SH-SY5Y (cell line): ENCODE measurements at regions not wholly inside any gene's neighbourhood (a gene's known extent, or its start where the extent isn't known, plus 50 kb on each side); places are given as distances from the start of the nearest gene placed in this dataset.

ENCODE experiments used
- GATA2 ChIP-seq: IDR thresholded peaks from 2 replicates; pipeline ENCODE4 v1.6.1; 2011; ENCODE audit warnings: mild to moderate bottlenecking, low read depth, low read length
- GATA3 ChIP-seq: IDR thresholded peaks from 2 replicates; pipeline ENCODE4 v1.6.1; 2011; ENCODE audit warnings: low read depth, mild to moderate bottlenecking, low read length, moderate library complexity

GRCh38 chrX:124501586-124501985, 155.2 kb downstream of the SH2D1A start:
- TF ChIP-seq GATA3: no peak

DNA sequence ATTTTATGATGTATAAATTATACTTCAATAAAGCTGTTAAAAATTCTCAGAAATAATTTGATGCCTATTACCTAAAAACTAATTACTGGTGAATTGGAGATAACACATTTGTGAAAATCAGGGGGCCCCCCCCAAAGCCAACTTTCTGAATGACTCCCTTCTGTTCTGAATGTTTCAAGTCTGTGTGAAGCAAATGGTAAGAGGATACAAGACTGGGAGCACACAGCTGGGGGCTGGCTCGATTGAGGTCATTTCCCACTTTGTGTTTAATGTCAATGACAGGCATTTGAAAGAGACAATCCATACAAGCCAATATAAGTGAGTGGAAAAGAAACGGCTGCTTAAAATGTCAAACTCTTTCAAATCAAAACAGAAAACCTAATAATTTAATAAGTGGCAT, 155.8 kb downstream of the SH2D1A start:
- TF ChIP-seq GATA2 (no peak), GATA3 (no peak)

DNA sequence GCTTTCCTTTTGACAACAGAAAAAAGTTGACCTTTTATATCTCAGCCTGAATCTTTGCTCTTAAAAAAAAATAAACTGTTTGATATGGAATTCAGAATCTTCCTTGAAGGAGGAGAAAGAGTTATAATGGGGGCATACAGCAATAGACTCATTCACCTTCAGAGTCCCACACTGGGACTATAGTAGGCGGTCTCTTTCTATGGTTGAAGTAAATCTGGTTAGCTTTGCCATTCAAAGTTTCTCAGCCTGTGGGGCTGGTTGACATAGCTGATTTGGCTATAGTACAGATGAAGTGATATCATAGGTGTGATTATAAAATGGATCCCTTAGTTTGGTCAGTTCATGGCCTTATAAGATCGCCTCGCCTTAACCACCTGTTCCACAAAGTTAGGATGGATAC, 156.2 kb downstream of the SH2D1A start:
- TF ChIP-seq GATA3: no peak
- TF ChIP-seq GATA2: no peak

DNA sequence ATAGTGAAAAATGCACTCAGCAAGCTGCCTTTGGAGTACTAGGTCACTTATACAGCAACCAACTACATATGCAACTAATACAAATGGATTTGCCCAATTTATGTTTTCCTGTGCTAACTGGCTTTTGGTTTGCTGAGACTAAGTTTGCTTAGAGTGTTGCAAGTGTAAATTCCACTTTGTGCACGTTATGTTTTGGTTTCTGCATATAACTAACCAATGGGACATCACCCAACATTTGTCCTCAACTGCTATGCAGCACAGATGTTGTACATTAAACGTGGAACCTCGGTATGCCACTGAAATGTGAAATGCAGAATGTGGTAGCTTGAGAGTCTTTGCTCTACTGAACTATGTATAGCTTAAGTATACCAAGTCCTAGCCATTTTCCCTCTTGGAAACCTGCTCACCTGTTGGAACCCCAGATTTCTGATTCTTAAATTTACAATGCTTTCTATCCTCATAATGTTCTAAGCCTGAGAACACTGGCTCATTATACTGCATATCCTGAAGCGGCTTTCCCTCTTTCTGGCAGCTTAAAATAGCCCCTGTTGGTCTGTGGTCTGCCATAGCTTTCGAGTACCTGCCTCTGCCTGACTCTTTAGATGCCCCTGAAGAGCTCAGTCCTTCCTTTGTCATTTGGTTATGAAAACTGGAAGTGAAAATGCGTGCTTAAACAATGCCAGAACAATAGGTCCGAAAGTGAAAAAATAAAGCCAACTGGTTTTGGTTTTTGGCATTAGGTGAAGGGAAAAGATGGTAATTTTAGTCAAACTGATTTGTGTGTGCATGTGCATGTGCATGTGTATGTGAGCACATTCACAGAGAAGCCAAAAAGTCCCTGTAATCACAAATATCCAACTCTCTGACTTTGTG, 158.0 kb downstream of the SH2D1A start:
- TF ChIP-seq GATA2 (no peak), GATA3 (no peak)

- no peak for TF ChIP-seq GATA3
- no peak for TF ChIP-seq GATA2
Observed at GRCh38 chrX:124506066-124506465, 159.7 kb downstream of the SH2D1A start.

- TF ChIP-seq GATA3: no peak
- TF ChIP-seq GATA2: no peak
Observed at GRCh38 chrX:124507246-124507645, 160.9 kb downstream of the SH2D1A start.

DNA sequence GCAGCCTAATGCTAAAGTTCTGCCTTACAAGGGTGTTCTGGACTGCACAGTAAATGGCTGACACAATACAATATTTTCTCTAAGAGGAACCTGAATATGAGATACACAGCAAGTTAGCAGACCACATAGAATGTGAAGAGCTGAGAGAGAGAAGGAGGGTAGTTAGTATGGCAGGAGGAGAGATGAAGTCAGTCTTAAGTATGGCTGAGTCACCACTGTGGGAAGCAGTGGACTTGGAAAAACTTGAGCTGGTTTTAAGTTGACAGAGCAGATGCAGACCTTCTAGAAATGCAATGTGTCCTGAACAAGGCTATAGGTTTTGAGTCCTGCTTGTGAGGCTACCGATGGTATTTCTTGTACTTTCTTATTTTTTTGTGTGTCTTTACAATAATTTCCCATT, 172.5 kb downstream of the SH2D1A start:
- no peak for TF ChIP-seq GATA2
- no peak for TF ChIP-seq GATA3

DNA sequence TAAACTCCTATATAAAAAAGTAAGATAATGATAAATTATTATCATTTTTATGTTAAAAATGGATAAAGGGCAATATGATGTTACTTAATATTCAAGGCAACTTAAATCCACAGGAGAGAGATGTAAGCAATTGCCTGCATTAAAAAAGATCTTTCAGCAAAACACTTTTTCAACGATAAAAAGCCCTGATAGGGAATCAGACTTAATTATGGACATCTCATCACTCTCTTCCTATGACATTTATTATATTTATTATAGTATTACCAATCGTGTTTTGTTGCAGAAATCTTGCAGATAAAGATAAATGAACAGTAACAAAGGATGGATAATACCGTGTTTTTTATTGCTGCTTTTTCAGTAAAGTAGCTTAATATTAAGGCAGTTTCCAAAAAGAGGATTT, 178.5 kb downstream of the SH2D1A start:
- no peak for TF ChIP-seq GATA2
- peak; percentile 64; the same call in 1 of the 2 replicates for TF ChIP-seq GATA3

GRCh38 chrX:124529786-124530185, 183.4 kb downstream of the SH2D1A start:
- TF ChIP-seq GATA2: no peak
- TF ChIP-seq GATA3: no peak

DNA sequence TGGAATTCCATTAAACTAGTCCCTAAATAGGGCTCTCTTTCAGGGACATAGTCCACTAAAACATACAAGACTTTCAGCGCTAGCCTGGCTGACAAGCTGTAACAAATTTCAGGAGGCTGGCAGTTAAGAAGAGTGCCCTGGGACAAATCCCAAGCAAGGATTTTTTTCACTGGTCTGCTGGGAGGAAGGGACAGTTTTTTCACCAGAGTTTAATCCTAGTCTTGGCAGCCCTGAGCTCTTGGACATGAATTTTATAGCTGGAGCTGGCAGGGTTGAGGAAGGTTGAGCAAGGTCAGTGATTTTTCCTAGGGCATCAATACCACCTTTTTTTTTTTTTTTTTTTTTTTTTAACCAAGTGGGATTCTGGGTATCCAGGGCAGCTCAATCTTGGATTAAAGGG, 184.4 kb downstream of the SH2D1A start:
- TF ChIP-seq GATA2: no peak
- no peak for TF ChIP-seq GATA3

DNA sequence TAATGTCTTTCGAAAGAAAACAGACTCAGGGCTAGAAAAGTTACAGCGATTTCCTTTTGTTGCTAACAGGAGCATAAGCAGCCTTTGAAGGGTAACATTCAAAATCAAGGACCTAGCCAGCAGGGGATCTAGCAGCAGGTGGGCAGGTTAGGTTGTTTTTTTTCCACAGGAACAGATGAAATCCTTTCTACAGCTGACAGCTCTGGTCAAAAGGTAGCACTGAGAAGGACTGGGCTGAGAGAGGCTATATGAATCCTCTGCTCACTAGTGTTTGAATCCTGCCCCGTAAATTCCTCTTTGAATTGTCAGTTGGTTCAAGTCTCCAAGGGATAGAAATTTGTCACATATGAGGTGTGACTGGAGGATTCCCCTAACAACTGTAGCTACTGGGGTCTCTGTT, 188.2 kb downstream of the SH2D1A start:
- TF ChIP-seq GATA2: no peak
- TF ChIP-seq GATA3: no peak

DNA sequence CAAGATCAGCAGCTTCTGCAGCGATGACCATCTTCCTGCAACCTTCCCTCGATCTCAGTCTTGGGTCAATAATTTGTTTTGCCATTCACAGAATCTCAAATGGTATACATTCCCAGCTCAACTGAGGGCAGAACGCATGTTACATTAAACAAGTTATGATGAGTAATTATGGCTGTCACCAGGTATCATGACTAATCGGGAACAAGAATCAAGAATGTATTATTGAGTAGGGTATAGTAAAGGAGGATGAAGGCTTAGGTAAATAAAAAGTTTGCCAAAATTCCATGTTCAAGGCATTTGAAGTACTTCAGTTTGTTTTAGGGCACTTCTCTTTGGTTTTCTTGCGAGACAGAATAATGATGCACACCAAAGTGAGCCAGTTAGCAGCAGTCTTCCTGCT, 194.1 kb downstream of the SH2D1A start:
- TF ChIP-seq GATA3 (no peak), GATA2 (no peak)

- TF ChIP-seq GATA3 (no peak), GATA2 (no peak)
Observed at GRCh38 chrX:124548571-124548970, 202.2 kb downstream of the SH2D1A start.

DNA sequence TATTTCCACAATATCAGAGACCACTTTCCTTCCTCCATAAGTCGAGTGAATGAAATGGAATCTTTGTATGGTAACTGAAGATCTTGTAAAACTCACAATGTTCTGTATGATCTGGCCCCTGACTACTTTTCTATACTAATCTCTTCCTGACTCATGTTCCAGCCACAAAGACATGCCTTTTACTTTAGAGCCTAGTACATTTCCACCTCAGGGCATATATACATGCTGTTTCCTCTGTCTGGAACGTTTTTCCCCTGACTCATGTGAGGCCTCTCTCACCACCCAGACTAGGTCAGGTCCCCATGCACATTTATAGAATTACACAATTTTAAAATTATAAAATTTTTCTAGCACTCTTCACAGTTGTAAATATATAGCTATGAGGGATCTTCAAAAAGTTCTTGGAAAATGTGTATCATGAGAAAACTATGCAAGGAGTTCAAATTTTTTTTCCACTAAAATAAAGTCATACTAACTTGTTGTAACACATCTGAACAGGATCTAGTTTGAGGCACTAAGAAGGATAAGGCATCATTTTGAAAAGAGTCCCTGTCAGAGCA, 208.8 kb downstream of the SH2D1A start:
- TF ChIP-seq GATA3: no peak
- no peak for TF ChIP-seq GATA2

GRCh38 chrX:124557976-124558375, 211.6 kb downstream of the SH2D1A start:
- TF ChIP-seq GATA3 (no peak), GATA2 (no peak)

GRCh38 chrX:124573468-124573867, 227.1 kb downstream of the SH2D1A start:
- no peak for TF ChIP-seq GATA2
- TF ChIP-seq GATA3: no peak
